CD4-positive, alpha-beta T cell treated with Interleukin-4 for 4 hours (primary cell): ENCODE measurements at regions not wholly inside any gene's neighbourhood (a gene's known extent, or its start where the extent isn't known, plus 50 kb on each side); places are given as distances from the start of the nearest gene placed in this dataset.
"Not testable (repeated sequence)": the region's sequence is repeated elsewhere in the genome, so short reads cannot be mapped to it uniquely, and the experiment has no call there.

Experiments used
- DNase-seq: peaks from one replicate; pipeline ENCODE4 v3.0.0-alpha.2; 2020

- no peak for DNase-seq
These were observed 54.1 kb downstream of the MAFB start for GRCh38 chr20:40634891-40635290.

GRCh38 chr20:40633123-40633850 lies 55.7 kb downstream of the MAFB start:
- DNase-seq: no peak

GRCh38 chr20:40632346-40632976 lies 56.6 kb downstream of the MAFB start:
- no peak for DNase-seq

GRCh38 chr20:40631119-40631631 lies 57.9 kb downstream of the MAFB start:
- no peak for DNase-seq

GRCh38 chr20:40630713-40631112 lies 58.3 kb downstream of the MAFB start:
- no peak for DNase-seq

- no peak for DNase-seq
These were observed 58.9 kb downstream of the MAFB start for GRCh38 chr20:40630099-40630498.

- no peak for DNase-seq
These were observed 60.2 kb downstream of the MAFB start for GRCh38 chr20:40628877-40629276.

- DNase-seq: not testable (repeated sequence)
These were observed 70.0 kb downstream of the MAFB start for GRCh38 chr20:40619053-40619452.

GRCh38 chr20:40617594-40617993 lies 71.4 kb downstream of the MAFB start:
- no peak for DNase-seq

GRCh38 chr20:40612837-40613236 lies 76.2 kb downstream of the MAFB start:
- no peak for DNase-seq

- no peak for DNase-seq
These were observed 76.8 kb downstream of the MAFB start for GRCh38 chr20:40612247-40612646.

- DNase-seq: no peak
These were observed 78.3 kb downstream of the MAFB start for GRCh38 chr20:40610730-40611129.

- no peak for DNase-seq
These were observed 81.1 kb downstream of the MAFB start for GRCh38 chr20:40607927-40608326.

- DNase-seq: no peak
These were observed 82.4 kb downstream of the MAFB start for GRCh38 chr20:40606660-40607059.

GRCh38 chr20:40606237-40606636 lies 82.8 kb downstream of the MAFB start:
- no peak for DNase-seq

- no peak for DNase-seq
These were observed 84.6 kb downstream of the MAFB start for GRCh38 chr20:40604416-40604815.

- DNase-seq: no peak
These were observed 85.9 kb downstream of the MAFB start for GRCh38 chr20:40603057-40603651.

GRCh38 chr20:40602381-40602780 lies 86.7 kb downstream of the MAFB start:
- DNase-seq: no peak

GRCh38 chr20:40600441-40601219 lies 88.4 kb downstream of the MAFB start:
- DNase-seq: no peak

- DNase-seq: no peak
These were observed 89.0 kb downstream of the MAFB start for GRCh38 chr20:40599987-40600386.

GRCh38 chr20:40592941-40593340 lies 96.1 kb downstream of the MAFB start:
- DNase-seq: no peak

- DNase-seq: no peak
These were observed 97.5 kb downstream of the MAFB start for GRCh38 chr20:40591536-40591935.

GRCh38 chr20:40591119-40591518 lies 97.9 kb downstream of the MAFB start:
- no peak for DNase-seq
